Fibroblast of the aortic adventitia (primary cell): ENCODE measurements at regions not wholly inside any gene's neighbourhood (a gene's known extent, or its start where the extent isn't known, plus 50 kb on each side); places are given as distances from the start of the nearest gene placed in this dataset.

Experiments
- DNase-seq: peaks from one replicate; pipeline ENCODE4 v3.0.0-alpha.2; 2010; ENCODE audit warnings: low read depth
- H3K4me3 ChIP-seq: 2 replicates; pipeline ENCODE4 v1.5.1; 2011; ENCODE audit warnings: low read depth, mild to moderate bottlenecking, control low read depth, low read length, moderate library complexity
- TF ChIP-seq, protein P1 (sequence below): IDR thresholded peaks from 2 replicates; pipeline ENCODE4 v1.5.1; 2011; ENCODE audit warnings: mild to moderate bottlenecking, low read length, control low read depth, inconsistent platforms; ENCODE audit not compliant: insufficient read depth

GRCh38 chrX:4451591-4451990, 738.1 kb upstream of the PRKX start:
- DNase-seq: no peak
- TF ChIP-seq, protein P1, sequence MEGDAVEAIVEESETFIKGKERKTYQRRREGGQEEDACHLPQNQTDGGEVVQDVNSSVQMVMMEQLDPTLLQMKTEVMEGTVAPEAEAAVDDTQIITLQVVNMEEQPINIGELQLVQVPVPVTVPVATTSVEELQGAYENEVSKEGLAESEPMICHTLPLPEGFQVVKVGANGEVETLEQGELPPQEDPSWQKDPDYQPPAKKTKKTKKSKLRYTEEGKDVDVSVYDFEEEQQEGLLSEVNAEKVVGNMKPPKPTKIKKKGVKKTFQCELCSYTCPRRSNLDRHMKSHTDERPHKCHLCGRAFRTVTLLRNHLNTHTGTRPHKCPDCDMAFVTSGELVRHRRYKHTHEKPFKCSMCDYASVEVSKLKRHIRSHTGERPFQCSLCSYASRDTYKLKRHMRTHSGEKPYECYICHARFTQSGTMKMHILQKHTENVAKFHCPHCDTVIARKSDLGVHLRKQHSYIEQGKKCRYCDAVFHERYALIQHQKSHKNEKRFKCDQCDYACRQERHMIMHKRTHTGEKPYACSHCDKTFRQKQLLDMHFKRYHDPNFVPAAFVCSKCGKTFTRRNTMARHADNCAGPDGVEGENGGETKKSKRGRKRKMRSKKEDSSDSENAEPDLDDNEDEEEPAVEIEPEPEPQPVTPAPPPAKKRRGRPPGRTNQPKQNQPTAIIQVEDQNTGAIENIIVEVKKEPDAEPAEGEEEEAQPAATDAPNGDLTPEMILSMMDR: no peak
- H3K4me3 ChIP-seq: no peak overlapping the region

GRCh38 chrX:4450177-4450576, 736.7 kb upstream of the PRKX start:
- TF ChIP-seq, protein P1: no peak
- H3K4me3 ChIP-seq: no peak overlapping the region
- DNase-seq: no peak

DNA sequence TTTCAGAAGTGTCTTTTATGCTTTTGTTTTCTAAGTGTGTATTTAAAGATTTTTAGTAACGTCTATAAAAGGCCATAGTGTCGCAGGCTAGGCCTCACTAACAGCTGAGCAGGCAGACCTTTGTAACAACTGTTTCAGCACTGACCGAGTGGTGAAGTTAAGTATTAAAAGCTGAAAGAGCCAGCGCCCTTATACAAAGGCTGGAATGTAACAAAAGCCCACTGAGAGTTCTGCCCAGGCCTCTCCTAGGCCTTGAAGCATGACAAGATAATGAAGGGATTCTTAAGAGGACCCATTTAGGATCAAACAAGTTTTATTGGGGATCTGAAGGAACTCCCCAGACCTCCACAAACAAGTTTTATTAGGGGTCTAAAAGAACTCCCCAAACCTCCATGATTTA, 722.5 kb upstream of the PRKX start:
- TF ChIP-seq, protein P1: no peak
- DNase-seq: no peak

GRCh38 chrX:4397471-4397870, 684.0 kb upstream of the PRKX start:
- H3K4me3 ChIP-seq: no peak overlapping the region
- DNase-seq: no peak
- TF ChIP-seq, protein P1: no peak

More for the DNA sequence above, 722.5 kb upstream of the PRKX start:
- H3K4me3 ChIP-seq: no peak overlapping the region

GRCh38 chrX:4382273-4382672, 668.8 kb upstream of the PRKX start:
- DNase-seq: no peak
- no peak overlapping the region for H3K4me3 ChIP-seq
- TF ChIP-seq, protein P1: no peak

DNA sequence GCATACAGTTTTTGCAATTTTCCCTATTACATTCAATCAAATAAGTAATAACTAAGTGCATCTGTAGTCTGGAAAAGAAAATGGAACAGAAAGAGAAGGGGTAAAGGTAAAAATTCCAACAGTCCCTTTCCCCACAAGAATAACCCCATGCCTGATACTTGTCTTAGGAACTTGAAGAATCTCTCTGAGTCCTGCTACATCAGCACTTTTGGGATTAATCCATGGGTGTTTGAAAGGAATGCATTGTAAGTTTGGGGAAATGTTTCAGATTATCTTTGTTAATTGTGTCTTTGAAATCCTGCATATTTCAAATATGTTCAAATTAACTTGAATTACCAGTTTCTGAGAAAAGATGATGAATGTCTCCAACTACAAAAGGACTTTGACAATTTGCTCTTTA, 667.3 kb upstream of the PRKX start:
- H3K4me3 ChIP-seq: no peak overlapping the region
- no peak for DNase-seq
- TF ChIP-seq, protein P1: no peak

DNA sequence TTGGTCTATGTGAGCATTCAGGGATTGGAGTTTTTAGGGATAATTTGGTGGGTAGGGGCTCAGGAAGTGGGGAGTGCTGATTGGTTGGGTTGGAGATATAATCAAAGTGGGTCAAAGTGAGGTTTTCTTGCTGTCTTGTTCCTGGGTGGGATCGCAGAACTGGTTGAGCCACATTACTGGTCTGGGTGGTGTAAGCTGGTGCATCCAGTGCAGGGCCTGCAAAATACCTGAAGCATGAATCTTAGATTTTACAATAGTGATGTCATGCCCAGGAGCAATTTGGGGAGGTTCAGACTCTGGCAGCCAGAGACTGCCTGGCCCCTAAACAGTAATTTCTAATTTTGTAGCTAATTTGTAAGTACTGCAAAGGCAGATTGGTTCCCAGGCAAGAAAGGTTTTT, 665.6 kb upstream of the PRKX start:
- H3K4me3 ChIP-seq: no peak overlapping the region
- TF ChIP-seq, protein P1: no peak
- DNase-seq: no peak
